Epithelial cell of proximal tubule (primary cell): ENCODE measurements at regions not wholly inside any gene's neighbourhood (a gene's known extent, or its start where the extent isn't known, plus 50 kb on each side); places are given as distances from the start of the nearest gene placed in this dataset.

Experiments
- DNase-seq: peaks from one replicate; pipeline ENCODE4 v3.0.0-alpha.2; 2011; ENCODE audit warnings: low read depth
- H3K4me3 ChIP-seq: 2 replicates; pipeline ENCODE4 v1.5.1; 2011; ENCODE audit warnings: low read depth, mild to moderate bottlenecking, low read length
- CTCF ChIP-seq: conservative IDR thresholded peaks from 2 replicates; pipeline ENCODE4 v1.5.1; 2012; ENCODE audit warnings: low read depth, mild to moderate bottlenecking, low read length

GRCh38 chr14:101200008-101200649 is 296.6 kb upstream of the RTL1 start:
- no peak for DNase-seq
- TF ChIP-seq CTCF = no peak
- H3K4me3 ChIP-seq = no peak overlapping the region

- H3K4me3 ChIP-seq = no peak overlapping the region
- TF ChIP-seq CTCF = no peak
- no peak for DNase-seq
Measured at GRCh38 chr14:101200650-101201516, 297.4 kb upstream of the RTL1 start.

GRCh38 chr14:101201535-101202151 is 298.1 kb upstream of the RTL1 start:
- no peak for DNase-seq
- TF ChIP-seq CTCF = no peak
- H3K4me3 ChIP-seq = no peak overlapping the region

GRCh38 chr14:101202627-101203404 is 299.3 kb upstream of the RTL1 start:
- TF ChIP-seq CTCF = no peak
- no peak overlapping the region for H3K4me3 ChIP-seq
- no peak for DNase-seq

- H3K4me3 ChIP-seq = no peak overlapping the region
- no peak for DNase-seq
- no peak for TF ChIP-seq CTCF
Measured at GRCh38 chr14:101206556-101206955, 303.0 kb upstream of the RTL1 start.

- no peak for DNase-seq
- no peak overlapping the region for H3K4me3 ChIP-seq
- TF ChIP-seq CTCF = no peak
Measured at GRCh38 chr14:101207041-101207440, 303.5 kb upstream of the RTL1 start.
